ACHN (cell line): ENCODE measurements at regions not wholly inside any gene's neighbourhood (a gene's known extent, or its start where the extent isn't known, plus 50 kb on each side); places are given as distances from the start of the nearest gene placed in this dataset.
A peak's percentile ranks its signal among the peaks of the same experiment; 100 is the strongest.

ENCODE experiments used
- DNase-seq: peaks from one replicate; pipeline ENCODE4 v3.0.0-alpha.2; 2015
- in situ Hi-C: cut with HindIII; loops from 2 replicates; pipeline ENCODE4 v1.10.0; 2017; ENCODE audit warnings: low sequenced_read_pairs, low pct_ligation_motif_present, low pct_unique_long_range_greater_than_20kb

GRCh38 chr3:75983111-75983510 is 197.8 kb upstream of the ZNF717 start:
- DNase-seq, result no peak
- in situ Hi-C loops, result no loop called here

DNA sequence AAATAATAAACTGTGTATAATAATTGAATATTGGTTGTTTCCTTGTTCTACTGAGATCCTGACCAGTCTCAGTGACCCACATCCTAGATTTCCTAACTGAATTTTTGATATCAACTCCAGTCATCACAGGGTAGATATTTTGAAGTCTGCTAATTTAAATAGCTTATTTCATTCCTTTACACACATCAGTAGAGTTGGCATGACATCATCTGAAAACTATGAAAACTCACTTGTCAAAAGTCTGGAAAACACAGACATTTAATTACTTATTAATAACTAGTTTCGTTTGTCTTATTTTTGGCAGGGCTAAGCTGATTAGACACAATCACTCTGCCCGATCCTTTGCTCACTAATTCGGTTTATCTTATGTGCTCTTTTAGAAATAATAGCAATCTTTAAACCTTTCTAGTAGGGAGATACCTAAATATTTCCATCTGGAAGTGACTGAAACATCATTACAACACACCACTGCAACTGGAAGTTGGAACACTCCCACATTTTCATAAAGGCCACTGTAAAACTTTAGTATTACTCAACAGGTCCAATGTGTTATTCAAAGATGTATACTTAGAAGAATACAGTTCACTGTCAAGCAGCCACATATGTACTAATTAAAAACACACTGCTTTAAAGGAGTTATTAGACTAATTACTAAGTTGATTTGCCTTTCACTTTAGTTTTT is 198.4 kb upstream of the ZNF717 start:
- in situ Hi-C loops, result no loop called here
- no peak for DNase-seq

DNA sequence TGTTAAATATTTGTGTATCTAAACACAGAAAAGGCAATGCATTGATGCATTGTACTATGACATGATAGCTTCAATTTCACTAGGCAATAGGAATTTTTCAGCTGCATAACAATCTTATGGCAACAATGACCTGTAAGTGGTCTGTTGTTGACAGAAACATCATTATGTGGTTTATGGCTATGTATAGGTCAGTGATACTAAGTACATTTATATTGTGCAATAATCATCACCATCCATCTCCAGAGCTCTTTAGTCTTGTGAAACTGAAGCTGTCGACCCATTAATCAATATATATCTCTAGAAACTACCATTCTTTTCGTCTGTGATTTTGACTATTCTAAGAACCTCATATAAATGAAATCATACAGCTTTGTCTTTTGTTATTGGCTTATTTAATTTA is 200.1 kb upstream of the ZNF717 start:
- in situ Hi-C loops, result no loop called here

GRCh38 chr3:76010252-76010651 is 224.9 kb upstream of the ZNF717 start:
- no peak for DNase-seq
- in situ Hi-C loops, result no loop called here

More for the DNA sequence above, 200.1 kb upstream of the ZNF717 start:
- DNase-seq, result no peak

GRCh38 chr3:76011121-76011520 is 225.8 kb upstream of the ZNF717 start:
- in situ Hi-C loops, result no loop called here
- no peak for DNase-seq

GRCh38 chr3:76015496-76015895 is 230.1 kb upstream of the ZNF717 start:
- in situ Hi-C loops, result no loop called here
- no peak for DNase-seq

DNA sequence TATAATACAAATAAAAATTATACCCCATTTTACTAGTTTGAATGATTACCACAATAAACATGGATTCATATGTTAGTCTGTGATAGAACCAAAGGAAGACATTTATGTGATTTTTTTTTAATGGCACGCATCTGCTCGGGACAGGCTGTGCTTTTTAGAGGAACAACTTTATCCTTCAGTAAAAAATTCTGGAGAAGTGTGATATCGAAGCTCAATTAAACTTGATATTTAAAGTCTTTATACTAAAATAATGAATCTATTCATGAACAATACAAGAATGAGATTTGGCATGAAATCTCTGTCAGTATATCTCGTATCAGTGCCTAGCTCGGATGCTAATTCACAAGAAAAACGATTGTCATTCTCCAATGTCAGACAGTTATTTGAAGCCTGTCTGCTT is 230.8 kb upstream of the ZNF717 start:
- no peak for DNase-seq
- in situ Hi-C loops, result no loop called here

DNA sequence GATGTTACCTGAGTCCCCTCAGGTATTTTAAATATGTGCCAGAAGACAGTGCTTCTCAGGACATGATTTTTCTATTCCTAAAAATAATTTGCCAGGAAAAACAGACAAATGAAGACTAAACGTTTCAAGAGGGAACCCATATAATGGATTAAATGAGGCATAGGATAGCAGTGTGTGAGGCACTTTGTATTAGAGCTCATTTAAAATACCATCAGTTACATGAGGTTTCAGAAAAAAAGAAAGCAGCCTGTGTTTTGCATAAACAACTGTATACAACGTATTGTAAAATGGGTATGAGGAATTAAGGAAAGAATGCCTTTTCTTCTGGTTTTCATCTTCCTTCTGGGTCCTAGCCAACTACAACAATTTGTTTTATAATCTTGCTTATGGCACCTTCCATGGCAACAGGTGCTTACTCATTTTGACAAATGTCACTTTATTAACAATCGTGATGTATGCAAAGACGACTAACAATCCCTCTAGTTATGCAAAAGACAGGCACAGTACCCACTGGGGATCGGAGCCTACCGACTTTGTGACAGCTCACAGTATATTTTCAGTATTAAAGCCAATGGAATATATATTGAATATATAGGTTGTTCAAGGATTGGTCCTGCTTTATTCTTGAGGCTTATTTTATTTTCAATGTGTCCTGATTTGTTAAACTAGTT is 231.6 kb upstream of the ZNF717 start:
- in situ Hi-C loops, result no loop called here
- no peak for DNase-seq

GRCh38 chr3:76021376-76021775 is 236.0 kb upstream of the ZNF717 start:
- DNase-seq, result no peak
- in situ Hi-C loops, result no loop called here

DNA sequence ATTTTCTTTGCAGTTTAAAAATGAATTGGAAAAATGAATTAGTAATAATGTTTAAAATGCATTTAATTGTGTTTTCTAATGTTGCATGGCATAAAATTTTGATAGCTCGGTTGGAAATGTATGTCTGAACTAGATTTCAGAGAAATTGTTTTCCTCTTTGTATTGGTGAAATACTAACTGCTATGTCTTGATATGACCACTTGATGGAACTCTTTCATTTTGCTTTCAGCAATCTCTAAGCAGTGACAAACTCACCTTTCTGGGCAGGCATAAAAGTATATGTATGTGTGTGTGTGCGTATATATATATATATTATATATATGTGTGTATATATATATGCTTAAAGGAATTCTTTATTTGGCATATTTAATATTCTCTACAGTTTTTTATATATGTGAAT is 239.3 kb upstream of the ZNF717 start:
- peak; percentile 18 for DNase-seq
- in situ Hi-C loops, result no loop called here

DNA sequence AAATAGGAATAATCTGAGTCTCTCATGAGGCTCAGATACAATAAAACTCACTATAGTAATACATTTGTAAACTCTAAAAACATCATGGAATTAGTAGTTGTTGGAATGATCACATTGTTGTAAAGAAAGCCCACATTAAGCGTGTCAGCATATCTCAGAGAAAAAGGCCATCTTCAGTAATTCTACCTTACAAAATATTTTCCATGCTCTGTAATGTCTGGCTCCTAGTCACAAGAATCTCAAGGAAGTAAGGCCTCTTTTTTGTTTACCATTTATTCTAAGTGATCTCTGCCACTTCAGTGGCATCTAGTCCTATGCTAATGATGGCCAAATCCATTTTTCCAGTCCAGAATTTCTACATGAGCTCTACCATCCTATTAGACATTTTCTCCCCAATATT is 240.2 kb upstream of the ZNF717 start:
- no peak for DNase-seq
- in situ Hi-C loops, result no loop called here

DNA sequence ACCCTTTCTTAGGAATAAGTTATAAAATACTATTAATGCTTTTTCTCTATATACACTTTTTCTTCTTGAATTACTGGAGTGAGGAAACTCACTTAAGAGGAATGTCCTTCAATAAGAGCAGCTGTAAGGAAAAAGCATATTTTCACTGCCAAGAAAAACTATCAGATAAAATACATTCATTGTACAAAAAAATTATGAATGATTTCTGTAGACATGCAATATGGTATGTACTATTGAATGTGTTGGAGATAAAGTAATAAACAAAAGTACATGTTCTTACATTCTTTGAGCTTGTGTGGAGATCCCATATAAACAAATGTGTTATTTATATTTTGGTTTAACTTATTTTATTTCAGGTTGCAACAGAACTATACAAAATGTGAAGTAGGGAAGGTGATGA is 241.0 kb upstream of the ZNF717 start:
- in situ Hi-C loops, result no loop called here
- no peak for DNase-seq

DNA sequence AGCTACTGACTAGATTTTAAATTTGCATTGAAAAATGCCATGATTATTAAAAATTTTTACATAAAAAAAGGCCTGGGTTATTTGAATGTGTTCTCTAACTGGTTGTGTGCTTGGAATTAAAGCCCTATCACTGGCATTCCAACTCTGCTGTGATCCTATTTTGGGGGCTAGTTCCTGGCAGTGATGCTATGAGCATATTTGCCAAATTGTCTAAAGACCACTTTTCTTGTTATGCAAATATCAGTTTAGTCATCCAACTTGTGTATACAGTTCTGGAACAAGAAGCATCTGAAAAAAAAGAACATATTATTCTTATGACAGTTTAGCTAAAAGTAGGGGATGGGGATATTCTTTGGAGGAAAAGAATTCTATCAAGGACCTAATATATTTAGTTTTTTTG is 243.4 kb upstream of the ZNF717 start:
- no peak for DNase-seq

GRCh38 chr3:76034649-76035048 is 249.3 kb upstream of the ZNF717 start:
- no peak for DNase-seq

More for the DNA sequence above, 243.4 kb upstream of the ZNF717 start:
- in situ Hi-C loops, result no loop called here

GRCh38 chr3:76035117-76035516 is 249.8 kb upstream of the ZNF717 start:
- in situ Hi-C loops, result no loop called here
- DNase-seq, result no peak

More at GRCh38 chr3:76034649-76035048, 249.3 kb upstream of the ZNF717 start:
- in situ Hi-C loops, result no loop called here

DNA sequence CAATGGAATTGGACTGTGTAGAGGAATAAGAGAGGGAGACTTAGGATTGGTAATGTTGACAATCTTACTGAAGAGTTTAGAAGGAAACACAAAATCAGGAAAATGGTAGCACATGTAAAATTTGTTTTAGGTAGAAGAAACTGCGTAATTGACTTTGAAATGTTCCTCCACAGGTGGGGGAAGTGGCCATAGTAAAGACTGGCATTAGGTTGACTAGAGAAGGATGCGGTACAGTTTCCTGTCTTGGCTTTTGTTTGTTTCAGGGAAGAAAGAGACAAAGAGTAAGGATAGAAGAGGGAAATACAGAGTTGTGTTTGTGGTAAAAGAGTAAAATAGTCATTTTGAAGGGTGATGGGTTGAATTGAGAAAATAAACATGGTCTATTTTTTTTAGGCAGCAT is 253.6 kb upstream of the ZNF717 start:
- in situ Hi-C loops, result no loop called here
- no peak for DNase-seq

DNA sequence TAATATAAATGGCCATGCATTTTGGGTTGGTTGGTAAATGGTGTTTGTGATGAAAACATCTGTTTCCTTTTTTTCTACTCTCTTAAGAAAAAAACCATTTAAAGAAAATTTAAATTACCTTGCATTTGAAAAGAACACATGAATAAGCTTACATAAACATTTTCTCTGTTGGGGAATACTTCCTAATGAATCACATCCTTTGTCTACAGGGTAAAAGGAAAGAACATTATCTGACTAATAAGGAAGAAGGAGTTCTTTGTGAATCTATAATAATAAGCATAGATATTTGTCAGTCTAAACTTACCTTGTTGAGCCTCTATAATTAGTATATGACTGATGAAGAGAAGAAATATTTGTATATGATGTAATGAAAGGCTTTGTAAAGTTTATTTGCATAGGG is 254.1 kb upstream of the ZNF717 start:
- in situ Hi-C loops, result no loop called here
- DNase-seq, result no peak

- no peak for DNase-seq
- in situ Hi-C loops, result no loop called here
Measured at GRCh38 chr3:76040946-76041345, 255.6 kb upstream of the ZNF717 start.

- no peak for DNase-seq
- in situ Hi-C loops, result no loop called here
Measured at GRCh38 chr3:76043746-76044145, 258.4 kb upstream of the ZNF717 start.
